AG20443 (cell line): ENCODE measurements at regions not wholly inside any gene's neighbourhood (a gene's known extent, or its start where the extent isn't known, plus 50 kb on each side); places are given as distances from the start of the nearest gene placed in this dataset.
A peak's percentile ranks its signal among the peaks of the same experiment; 100 is the strongest.
"Not testable (repeated sequence)": the region's sequence is repeated elsewhere in the genome, so short reads cannot be mapped to it uniquely, and the experiment has no call there.

Experiments
- DNase-seq: peaks from one replicate; pipeline ENCODE4 v3.0.0; 2012; ENCODE audit warnings: low spot score, mixed read lengths

DNA sequence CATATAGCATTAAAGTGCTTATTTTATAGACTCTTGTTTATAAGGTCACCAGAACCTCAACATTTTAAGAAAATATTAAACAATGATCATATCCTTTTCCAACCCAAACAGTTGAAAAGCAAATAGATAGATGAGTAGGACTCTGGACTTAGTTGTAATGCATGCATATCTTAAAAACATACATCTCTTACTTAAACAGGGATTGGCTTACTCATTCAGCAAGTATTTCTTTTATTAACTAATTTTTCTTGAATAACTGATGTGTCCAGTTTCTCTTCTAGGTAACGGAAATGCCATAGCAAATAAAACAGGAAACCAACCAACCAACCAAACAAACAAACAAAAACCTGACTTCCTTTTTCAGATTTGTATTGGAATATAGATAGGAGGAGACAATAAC is 70.9 kb upstream of the NBPF4 start:
- no peak for DNase-seq

DNA sequence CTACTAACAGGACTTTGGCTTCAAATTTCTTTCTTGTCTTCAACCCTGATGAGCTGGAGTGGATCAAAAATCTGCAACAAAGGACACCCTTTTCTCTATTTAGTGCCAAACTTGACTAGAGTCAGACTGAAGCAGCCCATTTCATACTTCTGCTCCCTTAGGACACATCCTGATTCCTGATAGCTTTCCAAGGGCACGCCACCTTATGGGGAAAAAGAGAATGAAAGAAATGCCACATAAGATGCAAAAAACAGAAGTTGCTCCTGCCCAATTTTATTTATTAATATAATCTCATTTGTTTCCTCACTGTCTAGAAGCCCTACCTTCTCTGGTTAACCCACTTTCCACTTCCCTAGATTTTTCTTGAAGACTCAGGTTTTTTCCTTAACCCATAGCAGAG is 72.7 kb upstream of the NBPF4 start:
- peak; percentile 18 for DNase-seq

DNA sequence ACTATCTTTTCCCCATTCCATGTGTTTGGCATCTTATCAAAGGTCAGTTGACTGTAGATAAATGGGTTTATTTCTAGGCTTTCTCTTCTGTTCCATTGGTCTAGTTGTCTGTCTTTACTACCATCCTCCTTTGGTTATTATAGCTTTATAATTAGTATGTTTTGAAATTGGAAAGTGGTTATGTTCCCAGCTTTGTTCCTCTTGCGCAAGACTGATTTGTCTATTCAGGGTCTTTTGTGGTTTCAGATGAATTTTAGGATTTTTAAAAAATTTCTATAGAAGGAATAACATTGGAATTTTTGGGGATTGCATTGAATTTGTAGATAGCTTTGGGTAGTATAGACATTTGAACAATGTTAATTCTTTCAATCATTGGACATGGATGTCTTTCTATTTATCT is 77.0 kb upstream of the NBPF4 start:
- DNase-seq: no peak

- DNase-seq: not testable (repeated sequence)
Observed at GRCh38 chr1:108325338-108325737, 81.5 kb upstream of the NBPF4 start.

DNA sequence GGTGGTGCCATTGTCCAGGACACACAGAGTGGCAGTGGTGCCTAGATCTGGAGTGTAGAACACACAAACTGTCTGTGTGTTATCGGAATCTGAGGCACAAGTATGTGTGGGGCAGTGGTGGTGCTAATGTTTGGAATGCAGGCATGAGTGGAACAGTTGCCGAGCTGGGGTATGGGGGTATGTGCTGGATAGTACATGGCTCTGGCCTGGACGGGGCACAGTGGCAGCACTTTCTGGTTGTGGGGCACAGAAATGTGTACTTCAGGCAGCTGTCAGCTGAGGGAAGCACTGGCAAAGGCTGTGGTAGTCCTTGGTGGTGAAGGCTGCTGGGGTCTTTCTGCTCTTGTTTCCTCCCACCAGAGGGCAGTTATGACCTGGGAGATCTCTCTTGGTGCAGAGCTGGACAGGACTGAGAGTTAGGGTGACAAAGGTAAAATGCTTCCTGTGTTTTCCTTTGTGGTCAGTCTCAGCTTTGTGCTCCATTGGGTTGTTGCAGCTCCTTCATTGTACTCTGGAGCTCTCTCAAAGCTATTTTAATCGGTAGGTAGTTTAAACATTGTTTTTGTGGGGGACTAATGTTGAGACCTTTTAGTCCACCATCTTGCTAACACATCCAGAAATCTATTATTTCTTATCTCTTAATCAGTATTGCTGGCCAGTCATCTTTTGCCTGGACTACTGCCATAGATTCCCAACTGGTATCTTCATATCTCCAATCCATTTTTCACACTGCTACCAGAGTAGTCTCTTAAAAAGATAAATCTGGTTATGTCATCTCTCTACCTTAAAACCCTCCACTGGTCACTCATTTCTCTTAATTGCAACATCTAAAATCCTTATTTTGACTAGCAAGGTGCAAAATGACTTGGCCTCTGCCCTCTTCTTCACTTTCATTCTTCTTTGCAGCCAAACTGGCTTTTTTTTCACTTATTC is 83.9 kb upstream of the NBPF4 start:
- DNase-seq: no peak

DNA sequence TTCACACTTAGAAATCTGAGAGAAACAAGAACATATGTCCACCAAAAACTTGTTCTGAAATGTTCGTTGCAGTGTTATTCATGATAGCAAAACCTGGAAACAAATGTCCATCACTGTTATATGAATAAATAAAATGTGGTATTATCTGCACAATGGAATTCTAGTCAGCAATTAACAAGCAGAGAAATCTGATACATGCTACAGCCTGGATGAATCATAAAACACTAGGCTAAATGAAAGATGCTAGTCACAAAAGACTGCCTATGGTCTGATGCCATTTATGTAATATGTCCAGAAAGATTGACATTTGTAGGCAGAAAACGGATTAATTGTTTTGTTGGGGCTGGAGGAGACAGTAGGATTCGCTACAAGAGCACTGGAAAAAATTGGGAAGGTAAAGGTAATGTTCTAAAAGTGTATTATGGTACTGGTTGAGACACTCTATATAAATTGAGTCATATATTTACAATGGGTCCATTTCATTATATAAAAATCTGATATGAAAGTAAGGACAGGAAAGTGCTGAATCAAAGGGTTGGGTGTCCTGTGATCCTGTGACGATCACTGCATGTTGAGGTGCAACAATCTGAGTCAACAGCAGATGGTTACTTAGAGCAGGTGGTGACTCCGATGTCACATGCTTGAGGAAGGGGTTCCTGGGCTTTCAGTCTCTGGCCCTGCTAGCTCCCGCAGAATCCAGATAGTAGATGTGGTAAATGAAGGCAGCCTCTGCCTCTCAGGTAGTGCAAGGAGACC is 102.1 kb upstream of the NBPF4 start:
- DNase-seq: no peak

- no peak for DNase-seq
Observed at GRCh38 chr1:108357802-108358201, 92.3 kb upstream of the NBPF6 start.

DNA sequence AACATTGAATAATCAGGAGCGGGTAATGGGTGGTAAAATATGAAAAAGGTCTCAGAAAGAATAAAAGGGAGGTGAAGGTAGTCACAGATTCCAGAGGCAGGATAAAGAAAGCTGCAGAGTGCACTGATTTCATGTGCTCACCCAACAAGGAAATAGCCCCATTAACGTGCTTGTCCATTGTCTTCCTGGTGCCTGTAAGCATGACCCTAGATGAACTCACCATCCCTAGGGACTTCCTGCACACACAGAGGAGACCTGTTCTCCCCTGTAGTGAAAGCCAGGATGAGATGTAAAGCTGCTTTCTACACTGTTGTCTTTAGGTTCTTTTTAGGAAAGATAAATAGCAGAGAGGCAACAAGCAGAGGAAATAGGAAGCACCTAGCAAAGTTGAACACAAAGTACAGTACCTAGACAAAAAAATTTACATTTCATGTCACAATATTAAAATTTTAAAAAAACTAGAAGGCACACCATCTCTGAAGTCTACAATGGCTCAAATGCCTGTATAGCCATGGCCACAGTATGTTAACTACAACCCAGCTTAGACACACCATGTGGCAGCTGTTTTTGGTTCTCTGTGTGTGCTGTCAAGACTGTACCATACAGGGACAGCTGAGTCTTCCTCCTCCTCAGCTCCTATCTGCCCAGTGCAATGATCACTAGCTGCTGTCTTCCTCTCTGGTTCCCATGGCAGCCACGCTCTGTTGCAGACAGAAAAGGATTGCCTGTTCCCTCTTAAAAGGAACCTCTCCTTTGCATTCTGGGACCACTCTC is 69.9 kb upstream of the NBPF6 start:
- DNase-seq: not testable (repeated sequence)
